Loucy (cell line): ENCODE measurements at regions not wholly inside any gene's neighbourhood (a gene's known extent, or its start where the extent isn't known, plus 50 kb on each side); places are given as distances from the start of the nearest gene placed in this dataset.
"Not testable (repeated sequence)": the region's sequence is repeated elsewhere in the genome, so short reads cannot be mapped to it uniquely, and the experiment has no call there.

Source experiments
- H2AFZ ChIP-seq: fragments of 200-600 bp; sonication (generic); 2 replicates; pipeline ENCODE4 v1.6.0; 2016; ENCODE audit warnings: antibody characterized with exemption, mild to moderate bottlenecking, low read length, moderate library complexity
- H3F3A ChIP-seq: fragments of 200-600 bp; 2 replicates; pipeline ENCODE4 v1.6.0; 2016; ENCODE audit warnings: antibody characterized with exemption, low read depth, mild to moderate bottlenecking
- H3K27me3 ChIP-seq: fragments of 200-600 bp; sonication (generic); 2 replicates; pipeline ENCODE4 v1.6.1; 2014; ENCODE audit warnings: low read length, mild to moderate bottlenecking; ENCODE audit not compliant: insufficient read depth, poor library complexity, severe bottlenecking
- H3K36me3 ChIP-seq: fragments of 200-600 bp; sonication (generic); 2 replicates; pipeline ENCODE4 v1.6.1; 2016; ENCODE audit warnings: low read length; ENCODE audit not compliant: insufficient read depth
- H3K4me1 ChIP-seq: fragments of 200-600 bp; sonication (generic); 2 replicates; pipeline ENCODE4 v1.5.1; 2014; ENCODE audit warnings: low read length, mild to moderate bottlenecking; ENCODE audit not compliant: insufficient read depth, poor library complexity, severe bottlenecking
- H3K4me2 ChIP-seq: fragments of 200-600 bp; sonication (generic); 2 replicates; pipeline ENCODE4 v1.6.0; 2014; ENCODE audit warnings: antibody characterized with exemption, low read length, low read depth, mild to moderate bottlenecking; ENCODE audit not compliant: poor library complexity, severe bottlenecking
- H3K4me3 ChIP-seq: fragments of 200-600 bp; sonication (generic); 2 replicates; pipeline ENCODE4 v1.5.1; 2014; ENCODE audit warnings: low read length, mild to moderate bottlenecking, mixed read lengths; ENCODE audit not compliant: poor library complexity, severe bottlenecking
- H3K79me2 ChIP-seq: fragments of 200-600 bp; sonication (generic); 2 replicates; pipeline ENCODE4 v1.6.1; 2014; ENCODE audit warnings: low read length; ENCODE audit not compliant: insufficient read depth
- H3K9ac ChIP-seq: fragments of 200-600 bp; sonication (generic); 2 replicates; pipeline ENCODE4 v1.6.0; 2014; ENCODE audit warnings: mild to moderate bottlenecking, low read depth, low read length, moderate library complexity; ENCODE audit not compliant: poor library complexity, severe bottlenecking
- H3K9me2 ChIP-seq: fragments of 200-600 bp; sonication (generic); replicated peaks from 2 replicates; pipeline ENCODE4 v1.6.1; 2016; ENCODE audit warnings: low read depth, low read length, mixed read lengths
- H3K9me3 ChIP-seq: fragments of 200-600 bp; sonication (generic); 2 replicates; pipeline ENCODE4 v1.6.1; 2014; ENCODE audit warnings: mild to moderate bottlenecking, antibody characterized with exemption, low read length, low read depth; ENCODE audit not compliant: insufficient read depth
- H4K20me1 ChIP-seq: fragments of 200-600 bp; sonication (generic); 2 replicates; pipeline ENCODE4 v1.6.0; 2014; ENCODE audit warnings: antibody characterized with exemption, low read length, mild to moderate bottlenecking; ENCODE audit not compliant: insufficient read depth, poor library complexity, severe bottlenecking
- CTCF ChIP-seq: fragments of 200-600 bp; sonication (generic); conservative IDR thresholded peaks from 2 replicates; pipeline ENCODE4 v1.5.1; 2014; ENCODE audit warnings: mild to moderate bottlenecking, antibody characterized with exemption, low read length
- EZH2phosphoT487 ChIP-seq: fragments of 200-600 bp; IDR thresholded peaks from 2 replicates; pipeline ENCODE4 v1.6.1; 2018; ENCODE audit warnings: antibody characterized with exemption, mild to moderate bottlenecking, moderate library complexity, borderline replicate concordance

GRCh38 chr2:211014376-211014775, 458.0 kb downstream of the CPS1 start:
- Histone ChIP-seq H3K9me3 (no peaks in the 10 kb centered on the region), H3K27me3 (no peaks in the 10 kb centered on the region), H3K9ac (no peak overlapping the region), H3K4me1 (no peaks in the 10 kb centered on the region), H3K79me2 (no peaks in the 10 kb centered on the region), H2AFZ (no peak overlapping the region), H3F3A (no peaks in the 10 kb centered on the region), H4K20me1 (no peaks in the 10 kb centered on the region), H3K36me3 (no peaks in the 10 kb centered on the region), H3K9me2 (no peaks in the 10 kb centered on the region), H3K4me2 (no peak overlapping the region), H3K4me3 (no peak overlapping the region)
- TF ChIP-seq EZH2phosphoT487 (no peak), CTCF (no peak)

- Histone ChIP-seq H3K4me2 (no peak overlapping the region), H3K4me3 (no peak overlapping the region), H3K9me3 (no peaks in the 10 kb centered on the region), H3K4me1 (no peaks in the 10 kb centered on the region), H3K9ac (no peak overlapping the region), H2AFZ (no peak overlapping the region), H3K36me3 (no peaks in the 10 kb centered on the region), H3K27me3 (no peaks in the 10 kb centered on the region), H3F3A (no peaks in the 10 kb centered on the region), H3K79me2 (no peaks in the 10 kb centered on the region), H3K9me2 (no peaks in the 10 kb centered on the region), H4K20me1 (no peaks in the 10 kb centered on the region)
- TF ChIP-seq EZH2phosphoT487 (no peak), CTCF (no peak)
These were observed 458.5 kb downstream of the CPS1 start for GRCh38 chr2:211014906-211015305.

GRCh38 chr2:211025089-211025488, 468.7 kb downstream of the CPS1 start:
- H3K4me2 ChIP-seq, H3F3A ChIP-seq, H3K36me3 ChIP-seq: not testable (repeated sequence)

GRCh38 chr2:211026109-211026508, 469.7 kb downstream of the CPS1 start:
- Histone ChIP-seq H3K9me2 (no peaks in the 10 kb centered on the region), H2AFZ (no peak overlapping the region), H3K27me3 (no peaks in the 10 kb centered on the region), H3F3A (no peaks in the 10 kb centered on the region), H3K79me2 (no peaks in the 10 kb centered on the region), H3K4me3 (no peak overlapping the region), H3K4me1 (no peaks in the 10 kb centered on the region), H3K9me3 (peaks cover 3% of the 10 kb centered on the region; the same call in 1 of the 2 replicates), H3K36me3 (no peaks in the 10 kb centered on the region), H3K4me2 (no peak overlapping the region), H3K9ac (no peak overlapping the region), H4K20me1 (no peaks in the 10 kb centered on the region)
- TF ChIP-seq CTCF (no peak), EZH2phosphoT487 (no peak)

More at GRCh38 chr2:211025089-211025488, 468.7 kb downstream of the CPS1 start:
- not testable (repeated sequence) for H3K4me3 ChIP-seq, H3K27me3 ChIP-seq, H3K9me3 ChIP-seq, H2AFZ ChIP-seq, H3K79me2 ChIP-seq, H3K9me2 ChIP-seq, H3K4me1 ChIP-seq, H3K9ac ChIP-seq, H4K20me1 ChIP-seq
